Naive thymus-derived CD4-positive, alpha-beta T cell (primary cell): ENCODE measurements at regions not wholly inside any gene's neighbourhood (a gene's known extent, or its start where the extent isn't known, plus 50 kb on each side); places are given as distances from the start of the nearest gene placed in this dataset.
"Not testable (repeated sequence)": the region's sequence is repeated elsewhere in the genome, so short reads cannot be mapped to it uniquely, and the experiment has no call there.

Experiments used
- ATAC-seq: fragments of 150-1000 bp; cut with Tn5 transposase; 2 replicates; pipeline ENCODE4 v1.10.0; 2021; ENCODE audit warnings: mild to moderate bottlenecking, moderate library complexity
- CTCF ChIA-PET: fragments of 350-600 bp; sonication (Branson Sonifier 250); formaldehyde crosslinking; loops from one replicate; lab custom pipeline; 2021; ENCODE audit warnings: antibody characterized with exemption; lab: Charles Lee
- POLR2A ChIA-PET: fragments of 350-600 bp; sonication (Branson Sonifier 250); formaldehyde crosslinking; loops from one replicate; lab custom pipeline; 2021; ENCODE audit warnings: antibody characterized with exemption, inconsistent platforms; lab: Charles Lee
- DNase-seq, 9 donors: peaks; one replicate each; pipeline versions ENCODE4 v3.0.0 to v3.0.0-alpha.2; 2020 to 2022; ENCODE audit warnings: mixed read lengths in 1 of 9
- H3K27ac ChIP-seq: one replicate; pipeline ENCODE4 v1.7.0; 2013; ENCODE audit warnings: mild to moderate bottlenecking, low read depth, low read length, moderate library complexity
- H3K27me3 ChIP-seq, 2 donors: one replicate each; pipeline ENCODE4 v1.7.0; 2013; ENCODE audit warnings: low read length in 2 of 2, mild to moderate bottlenecking in 2 of 2, moderate library complexity in 2 of 2; ENCODE audit not compliant: control insufficient read depth in 2 of 2, insufficient read depth in 2 of 2
- H3K36me3 ChIP-seq, 3 experiments: 1 replicate in 2 of 3; 2 replicates in 1 of 3; pipeline ENCODE4 v1.7.0; 2013; ENCODE audit warnings: low read length in 3 of 3, mild to moderate bottlenecking in 3 of 3, moderate library complexity in 1 of 3; ENCODE audit not compliant: insufficient read depth in 3 of 3, control insufficient read depth in 2 of 3
- H3K4me1 ChIP-seq, 2 donors: one replicate each; pipeline ENCODE4 v1.7.0; 2013; ENCODE audit warnings: low read length in 2 of 2, mild to moderate bottlenecking in 2 of 2, moderate library complexity in 1 of 2; ENCODE audit not compliant: control insufficient read depth in 2 of 2, insufficient read depth in 2 of 2
- H3K4me3 ChIP-seq: 2 replicates; pipeline ENCODE4 v1.7.0; 2013; ENCODE audit warnings: mild to moderate bottlenecking, low read length
- H3K9me3 ChIP-seq, 3 experiments: 1 replicate in 2 of 3; 2 replicates in 1 of 3; pipeline ENCODE4 v1.7.0; 2013; ENCODE audit warnings: low read length in 3 of 3; ENCODE audit not compliant: control insufficient read depth in 2 of 3
- H3K27ac Mint-ChIP-seq, 9 donors: one replicate each; pipeline ENCODE4 v1.8.0; 2020 to 2022; ENCODE audit warnings: mixed read lengths in 9 of 9, mild to moderate bottlenecking in 8 of 9, moderate library complexity in 5 of 9, inconsistent platforms in 2 of 9
- H3K27me3 Mint-ChIP-seq, 5 donors: one replicate each; pipeline ENCODE4 v1.8.0; 2021 to 2022; ENCODE audit warnings: mixed read lengths in 5 of 5, mild to moderate bottlenecking in 1 of 5
- H3K36me3 Mint-ChIP-seq, 5 donors: one replicate each; pipeline ENCODE4 v1.8.0; 2020 to 2022; ENCODE audit warnings: mixed read lengths in 5 of 5, mild to moderate bottlenecking in 3 of 5, inconsistent platforms in 1 of 5
- H3K4me1 Mint-ChIP-seq, 7 donors: one replicate each; pipeline ENCODE4 v1.8.0; 2020 to 2022; ENCODE audit warnings: mixed read lengths in 7 of 7, mild to moderate bottlenecking in 3 of 7, inconsistent platforms in 1 of 7
- H3K4me3 Mint-ChIP-seq, 10 donors: one replicate each; pipeline ENCODE4 v1.8.0; 2020 to 2022; ENCODE audit warnings: mild to moderate bottlenecking in 10 of 10, mixed read lengths in 10 of 10, moderate library complexity in 6 of 10, inconsistent platforms in 2 of 10
- H3K9me3 Mint-ChIP-seq, 11 donors: one replicate each; pipeline ENCODE4 v1.8.0; 2020 to 2022; ENCODE audit warnings: mixed read lengths in 11 of 11, mild to moderate bottlenecking in 4 of 11, inconsistent platforms in 1 of 11, moderate library complexity in 1 of 11
- intact Hi-C, 2 donors: fragments of 100-400 bp; cut with micrococcal nuclease; formaldehyde crosslinking; loops; one replicate each; pipeline ENCODE4 v1.15.1; 2023

- Mint-ChIP-seq H3K27me3 (no peaks in the 10 kb centered on the region), H3K4me3 (no peak overlapping the region), H3K36me3 (no peaks in the 10 kb centered on the region), H3K27ac (no peak overlapping the region), H3K4me1 (peaks cover 0 to 1% (median 0%) of the 10 kb centered on the region in 7 donors), H3K9me3 (peaks cover 0 to 5% (median 0%) of the 10 kb centered on the region in 11 donors)
- Histone ChIP-seq H3K4me3 (no peak overlapping the region), H3K36me3 (no peaks in the 10 kb centered on the region), H3K27ac (no peak overlapping the region), H3K4me1 (no peaks in the 10 kb centered on the region), H3K9me3 (no peaks in the 10 kb centered on the region), H3K27me3 (no peaks in the 10 kb centered on the region)
- ATAC-seq (no peak), DNase-seq (no peak)
- CTCF ChIA-PET, result no interaction called here
- POLR2A ChIA-PET, result no interaction called here
- intact Hi-C loops, result no loop called here
Observed at GRCh38 chrX:116321711-116322110, 114.7 kb upstream of the SLC6A14 start.

- H3K4me1 ChIP-seq, POLR2A ChIA-PET, ATAC-seq, H3K27ac Mint-ChIP-seq, DNase-seq, H3K4me1 Mint-ChIP-seq, H3K27me3 Mint-ChIP-seq, H3K4me3 ChIP-seq, H3K9me3 ChIP-seq, H3K4me3 Mint-ChIP-seq, CTCF ChIA-PET, H3K9me3 Mint-ChIP-seq, H3K36me3 Mint-ChIP-seq, H3K36me3 ChIP-seq, H3K27ac ChIP-seq, H3K27me3 ChIP-seq, intact Hi-C loops: not testable (repeated sequence)
Observed at GRCh38 chrX:116332026-116332425, 104.4 kb upstream of the SLC6A14 start.

GRCh38 chrX:116334797-116335196, 101.6 kb upstream of the SLC6A14 start:
- H3K27ac Mint-ChIP-seq, H3K4me1 Mint-ChIP-seq, H3K36me3 ChIP-seq, H3K4me3 Mint-ChIP-seq, H3K9me3 Mint-ChIP-seq, H3K4me1 ChIP-seq, DNase-seq, intact Hi-C loops, H3K9me3 ChIP-seq, POLR2A ChIA-PET, H3K27ac ChIP-seq, H3K27me3 Mint-ChIP-seq, H3K27me3 ChIP-seq, CTCF ChIA-PET, ATAC-seq, H3K36me3 Mint-ChIP-seq, H3K4me3 ChIP-seq: not testable (repeated sequence)

GRCh38 chrX:116339407-116339806, 97.0 kb upstream of the SLC6A14 start:
- no peaks in the 10 kb centered on the region for H3K4me1 ChIP-seq
- H3K9me3 Mint-ChIP-seq, result peaks cover 0 to 8% (median 0%) of the 10 kb centered on the region in 11 donors
- no peaks in the 10 kb centered on the region for H3K27me3 ChIP-seq
- no peaks in the 10 kb centered on the region for H3K27me3 Mint-ChIP-seq
- intact Hi-C loops, result no loop called here
- ChIA-PET POLR2A (no interaction called here), CTCF (no interaction called here)
- H3K9me3 ChIP-seq, result no peaks in the 10 kb centered on the region
- H3K4me1 Mint-ChIP-seq, result no peaks in the 10 kb centered on the region
- ATAC-seq, result no peak
- H3K27ac ChIP-seq, result no peak overlapping the region
- no peak overlapping the region for H3K4me3 Mint-ChIP-seq
- H3K36me3 Mint-ChIP-seq, result no peaks in the 10 kb centered on the region
- DNase-seq, result no peak
- H3K36me3 ChIP-seq, result no peaks in the 10 kb centered on the region
- no peak overlapping the region for H3K27ac Mint-ChIP-seq
- no peak overlapping the region for H3K4me3 ChIP-seq

- no peaks in the 10 kb centered on the region for H3K36me3 ChIP-seq
- Mint-ChIP-seq H3K9me3 (peaks cover 0 to 8% (median 0%) of the 10 kb centered on the region in 11 donors), H3K27me3 (no peaks in the 10 kb centered on the region), H3K36me3 (no peaks in the 10 kb centered on the region), H3K4me1 (no peaks in the 10 kb centered on the region), H3K27ac (no peak overlapping the region), H3K4me3 (no peak overlapping the region)
- DNase-seq (no peak), ATAC-seq (no peak)
- no peaks in the 10 kb centered on the region for H3K9me3 ChIP-seq
- H3K27me3 ChIP-seq, result no peaks in the 10 kb centered on the region
- no peak overlapping the region for H3K27ac ChIP-seq
- no peak overlapping the region for H3K4me3 ChIP-seq
- no peaks in the 10 kb centered on the region for H3K4me1 ChIP-seq
- ChIA-PET POLR2A (no interaction called here), CTCF (no interaction called here)
- intact Hi-C loops, result no loop called here
Observed at GRCh38 chrX:116342903-116343302, 93.5 kb upstream of the SLC6A14 start.

GRCh38 chrX:116345958-116346357, 90.4 kb upstream of the SLC6A14 start:
- no peaks in the 10 kb centered on the region for H3K36me3 Mint-ChIP-seq
- ChIA-PET CTCF (no interaction called here), POLR2A (no interaction called here)
- no peaks in the 10 kb centered on the region for H3K36me3 ChIP-seq
- no peaks in the 10 kb centered on the region for H3K9me3 ChIP-seq
- ATAC-seq (no peak), DNase-seq (no peak)
- intact Hi-C loops, result no loop called here
- no peak overlapping the region for H3K4me3 ChIP-seq
- no peaks in the 10 kb centered on the region for H3K4me1 Mint-ChIP-seq
- no peaks in the 10 kb centered on the region for H3K27me3 ChIP-seq
- no peaks in the 10 kb centered on the region for H3K4me1 ChIP-seq
- H3K27me3 Mint-ChIP-seq, result no peaks in the 10 kb centered on the region
- no peak overlapping the region for H3K27ac ChIP-seq
- H3K4me3 Mint-ChIP-seq, result no peak overlapping the region
- H3K9me3 Mint-ChIP-seq, result peaks cover 0 to 3% (median 0%) of the 10 kb centered on the region in 11 donors
- H3K27ac Mint-ChIP-seq, result no peak overlapping the region

- Histone ChIP-seq H3K4me1 (no peaks in the 10 kb centered on the region), H3K36me3 (no peaks in the 10 kb centered on the region), H3K27me3 (no peaks in the 10 kb centered on the region), H3K27ac (no peak overlapping the region), H3K4me3 (no peak overlapping the region), H3K9me3 (no peaks in the 10 kb centered on the region)
- Mint-ChIP-seq H3K4me3 (no peak overlapping the region), H3K4me1 (no peaks in the 10 kb centered on the region), H3K36me3 (no peaks in the 10 kb centered on the region), H3K9me3 (peaks cover 0 to 6% (median 0%) of the 10 kb centered on the region in 11 donors), H3K27ac (no peak overlapping the region), H3K27me3 (no peaks in the 10 kb centered on the region)
- ChIA-PET CTCF (no interaction called here), POLR2A (no interaction called here)
- ATAC-seq, result no peak
- intact Hi-C loops, result no loop called here
- no peak for DNase-seq
Observed at GRCh38 chrX:116357329-116357728, 79.1 kb upstream of the SLC6A14 start.
